Endothelial cell (in vitro differentiated cells): ENCODE measurements at regions not wholly inside any gene's neighbourhood (a gene's known extent, or its start where the extent isn't known, plus 50 kb on each side); places are given as distances from the start of the nearest gene placed in this dataset.

ENCODE experiments used
- DNase-seq: peaks from one replicate; pipeline ENCODE4 v3.0.0; 2021; ENCODE audit warnings: low spot score
- H3K27ac Mint-ChIP-seq: one replicate; pipeline ENCODE4 v1.8.0; 2021; ENCODE audit warnings: mixed read lengths, inconsistent platforms; ENCODE audit not compliant: unreplicated experiment
- H3K27me3 Mint-ChIP-seq: one replicate; pipeline ENCODE4 v1.8.0; 2021; ENCODE audit warnings: mild to moderate bottlenecking, moderate library complexity, mixed read lengths, inconsistent platforms; ENCODE audit not compliant: unreplicated experiment
- H3K36me3 Mint-ChIP-seq: one replicate; pipeline ENCODE4 v1.8.0; 2021; ENCODE audit warnings: mild to moderate bottlenecking, low read depth, mixed read lengths, inconsistent platforms; ENCODE audit not compliant: unreplicated experiment
- H3K4me1 Mint-ChIP-seq: one replicate; pipeline ENCODE4 v1.8.0; 2021; ENCODE audit warnings: mild to moderate bottlenecking, mixed read lengths, inconsistent platforms; ENCODE audit not compliant: unreplicated experiment
- H3K4me3 Mint-ChIP-seq: one replicate; pipeline ENCODE4 v1.8.0; 2021; ENCODE audit warnings: mild to moderate bottlenecking, mixed read lengths, inconsistent platforms; ENCODE audit not compliant: unreplicated experiment
- H3K9me3 Mint-ChIP-seq: one replicate; pipeline ENCODE4 v1.8.0; 2021; ENCODE audit warnings: mixed read lengths, inconsistent platforms; ENCODE audit not compliant: unreplicated experiment
- TF ChIP-seq, protein P1 (sequence below): fragments of 200-600 bp; sonication (generic); IDR thresholded peaks from one replicate; pipeline ENCODE4 v1.5.0; 2021; ENCODE audit warnings: antibody characterized with exemption; ENCODE audit not compliant: unreplicated experiment

GRCh38 chr22:27408068-27408467, 393.5 kb downstream of the MN1 start:
- no peaks in the 10 kb centered on the region for H3K4me1 Mint-ChIP-seq
- H3K4me3 Mint-ChIP-seq: no peak overlapping the region
- peaks cover 4% of the 10 kb centered on the region for H3K36me3 Mint-ChIP-seq
- H3K9me3 Mint-ChIP-seq: no peaks in the 10 kb centered on the region
- H3K27ac Mint-ChIP-seq: no peak overlapping the region
- TF ChIP-seq, protein P1, sequence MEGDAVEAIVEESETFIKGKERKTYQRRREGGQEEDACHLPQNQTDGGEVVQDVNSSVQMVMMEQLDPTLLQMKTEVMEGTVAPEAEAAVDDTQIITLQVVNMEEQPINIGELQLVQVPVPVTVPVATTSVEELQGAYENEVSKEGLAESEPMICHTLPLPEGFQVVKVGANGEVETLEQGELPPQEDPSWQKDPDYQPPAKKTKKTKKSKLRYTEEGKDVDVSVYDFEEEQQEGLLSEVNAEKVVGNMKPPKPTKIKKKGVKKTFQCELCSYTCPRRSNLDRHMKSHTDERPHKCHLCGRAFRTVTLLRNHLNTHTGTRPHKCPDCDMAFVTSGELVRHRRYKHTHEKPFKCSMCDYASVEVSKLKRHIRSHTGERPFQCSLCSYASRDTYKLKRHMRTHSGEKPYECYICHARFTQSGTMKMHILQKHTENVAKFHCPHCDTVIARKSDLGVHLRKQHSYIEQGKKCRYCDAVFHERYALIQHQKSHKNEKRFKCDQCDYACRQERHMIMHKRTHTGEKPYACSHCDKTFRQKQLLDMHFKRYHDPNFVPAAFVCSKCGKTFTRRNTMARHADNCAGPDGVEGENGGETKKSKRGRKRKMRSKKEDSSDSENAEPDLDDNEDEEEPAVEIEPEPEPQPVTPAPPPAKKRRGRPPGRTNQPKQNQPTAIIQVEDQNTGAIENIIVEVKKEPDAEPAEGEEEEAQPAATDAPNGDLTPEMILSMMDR: no peak
- no peak for DNase-seq
- peaks cover 3% of the 10 kb centered on the region for H3K27me3 Mint-ChIP-seq

GRCh38 chr22:27409299-27409698, 392.3 kb downstream of the MN1 start:
- Mint-ChIP-seq H3K27me3 (peaks cover 3% of the 10 kb centered on the region), H3K4me1 (no peaks in the 10 kb centered on the region), H3K9me3 (no peaks in the 10 kb centered on the region), H3K4me3 (no peak overlapping the region), H3K36me3 (peaks cover 4% of the 10 kb centered on the region), H3K27ac (no peak overlapping the region)
- no peak for DNase-seq
- TF ChIP-seq, protein P1: no peak

DNA sequence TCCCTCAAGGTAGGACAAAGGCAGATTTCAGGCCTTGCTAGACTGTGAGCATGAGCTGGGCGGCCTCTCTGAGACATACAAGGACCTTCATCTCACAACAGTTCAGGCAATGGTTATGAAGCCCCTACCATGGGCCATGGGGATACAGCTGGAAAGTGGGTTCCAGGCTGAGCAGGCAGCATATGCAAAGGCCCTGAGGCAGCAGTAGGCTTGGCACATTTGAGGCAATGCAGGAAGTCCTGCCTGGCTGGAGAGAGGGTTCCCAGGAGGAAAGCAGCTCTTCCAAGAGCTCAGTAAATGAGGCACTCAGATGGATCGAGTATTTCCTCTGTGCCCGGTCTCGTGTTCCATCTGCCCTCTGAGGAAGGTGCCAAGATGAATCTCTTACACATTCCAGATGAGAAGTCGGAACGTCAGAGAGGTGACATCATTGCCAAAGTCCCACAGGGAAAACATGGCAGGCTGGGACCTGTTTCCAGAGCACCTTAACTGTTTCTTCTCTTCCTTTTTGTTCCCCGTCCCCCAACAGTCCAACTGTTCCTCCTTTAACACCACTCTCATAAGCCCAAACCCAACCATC, 388.6 kb downstream of the MN1 start:
- no peak overlapping the region for H3K27ac Mint-ChIP-seq

DNA sequence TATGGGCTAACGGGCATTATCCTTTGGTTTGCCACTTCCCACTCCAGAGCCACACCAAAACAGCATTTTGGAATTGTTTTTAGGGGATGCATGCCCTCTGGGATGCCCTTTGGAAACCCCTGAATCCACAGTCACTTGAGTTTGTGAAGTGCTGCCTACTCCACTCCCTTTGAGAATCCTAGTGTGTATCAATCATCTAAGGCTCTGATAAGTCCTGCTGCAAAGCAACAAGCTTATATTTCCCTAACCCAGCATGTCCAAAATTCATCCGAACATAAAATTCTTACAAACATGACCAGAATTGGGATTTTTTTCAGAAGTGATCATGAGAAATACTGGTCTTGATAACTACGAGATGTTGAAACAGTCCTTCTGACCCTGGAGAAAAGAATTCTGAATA, 387.9 kb downstream of the MN1 start:
- Mint-ChIP-seq H3K36me3 (no peaks in the 10 kb centered on the region), H3K27ac (no peak overlapping the region), H3K9me3 (no peaks in the 10 kb centered on the region), H3K27me3 (peaks cover 4% of the 10 kb centered on the region), H3K4me3 (no peak overlapping the region), H3K4me1 (peaks cover 11% of the 10 kb centered on the region)
- no peak for DNase-seq
- TF ChIP-seq, protein P1: no peak

More for the DNA sequence above, 388.6 kb downstream of the MN1 start:
- Mint-ChIP-seq H3K4me3 (no peak overlapping the region), H3K36me3 (no peaks in the 10 kb centered on the region), H3K9me3 (no peaks in the 10 kb centered on the region), H3K4me1 (peaks cover 11% of the 10 kb centered on the region), H3K27me3 (peaks cover 4% of the 10 kb centered on the region)
- no peak for DNase-seq
- TF ChIP-seq, protein P1: no peak

GRCh38 chr22:27416511-27417420, 384.8 kb downstream of the MN1 start:
- Mint-ChIP-seq H3K27me3 (peaks cover 3% of the 10 kb centered on the region), H3K4me3 (no peak overlapping the region), H3K27ac (peak overlapping the region; percentile 20), H3K9me3 (no peaks in the 10 kb centered on the region), H3K4me1 (peaks cover 11% of the 10 kb centered on the region), H3K36me3 (no peaks in the 10 kb centered on the region)
- DNase-seq: no peak
- TF ChIP-seq, protein P1: no peak
